Activated CD4-positive, alpha-beta T cell treated with anti-CD3 and anti-CD28 coated beads, Interleukin-2, amount 50 U/mL, for 1 hour (primary cell): ENCODE measurements at regions not wholly inside any gene's neighbourhood (a gene's known extent, or its start where the extent isn't known, plus 50 kb on each side); places are given as distances from the start of the nearest gene placed in this dataset.

Experiments
- DNase-seq: peaks from one replicate; pipeline ENCODE4 v3.0.0-alpha.2; 2020

DNA sequence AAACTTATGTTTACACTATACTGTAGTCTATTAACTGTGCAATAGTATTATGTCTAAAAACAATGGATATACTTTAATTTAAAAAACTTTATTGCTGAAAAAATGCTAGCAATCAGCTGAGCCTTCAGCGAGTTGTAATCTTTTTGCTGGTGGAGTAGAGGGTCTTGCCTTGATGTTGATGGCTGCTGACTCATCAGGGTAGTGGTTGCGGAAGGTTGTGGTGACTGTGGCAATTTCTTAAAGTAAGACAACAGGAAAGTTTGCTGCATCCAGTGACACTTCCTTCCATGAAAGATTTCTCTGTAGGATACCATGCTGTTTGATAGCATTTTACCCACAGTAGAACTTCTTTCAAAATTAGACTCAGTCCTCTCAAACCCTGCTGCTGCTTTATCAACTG is 234.7 kb upstream of the CSF3R start:
- no peak for DNase-seq

DNA sequence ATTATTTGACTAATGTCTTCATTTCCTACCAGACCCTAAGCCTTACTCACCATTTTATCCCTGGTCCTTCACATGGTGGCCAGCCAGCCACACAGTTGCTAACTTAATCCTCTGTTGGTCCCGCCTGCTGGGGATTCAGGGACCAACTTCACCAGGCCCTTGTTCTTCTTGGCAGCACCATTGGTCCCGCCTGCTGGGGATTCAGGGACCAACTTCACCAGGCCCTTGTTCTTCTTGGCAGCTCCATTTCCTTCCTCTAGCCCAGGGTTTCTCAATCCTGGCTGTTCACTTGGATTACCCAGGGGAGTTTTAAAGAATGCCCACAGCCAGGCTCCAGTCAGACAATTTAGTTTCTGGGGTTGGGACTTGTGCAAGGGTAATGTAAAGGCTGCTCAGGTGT is 233.1 kb upstream of the CSF3R start:
- DNase-seq = no peak

DNA sequence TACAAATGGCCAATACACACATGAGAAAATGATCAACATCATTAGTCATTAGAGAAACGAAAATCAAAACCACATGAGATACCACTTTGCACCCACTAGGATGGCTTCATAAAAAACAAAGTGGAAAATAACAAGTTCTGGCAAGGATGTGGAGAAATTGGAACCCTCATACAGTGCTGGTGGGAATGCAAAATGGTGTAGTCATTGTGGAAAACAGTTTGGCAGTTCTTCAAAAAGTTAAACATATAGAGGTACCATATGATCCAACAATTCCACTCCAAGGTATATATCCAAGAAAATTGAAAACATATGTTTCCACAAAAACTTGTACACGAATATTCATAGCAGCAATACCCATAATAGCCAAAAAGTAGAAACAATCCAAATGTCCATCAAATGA is 231.6 kb upstream of the CSF3R start:
- DNase-seq = no peak

DNA sequence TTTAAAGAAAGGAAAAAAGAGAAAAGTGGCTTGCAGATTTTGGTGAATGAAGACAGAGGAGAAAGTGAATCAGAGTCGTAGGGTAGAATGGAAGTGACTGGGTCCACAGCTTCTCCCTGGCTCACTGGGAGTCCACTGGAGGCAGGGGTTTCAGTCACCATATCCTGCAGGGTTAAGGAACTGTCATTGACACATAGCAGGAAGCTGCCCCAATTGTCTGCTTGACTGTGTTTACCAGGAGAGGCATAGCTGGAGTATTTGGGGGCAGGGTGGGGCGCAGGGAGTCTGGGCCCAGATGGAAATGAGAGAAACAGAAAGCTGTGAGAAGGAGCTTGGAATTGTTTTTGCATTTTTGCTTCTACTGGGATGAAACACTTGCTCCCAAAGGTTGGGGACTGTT is 228.8 kb upstream of the CSF3R start:
- no peak for DNase-seq

DNA sequence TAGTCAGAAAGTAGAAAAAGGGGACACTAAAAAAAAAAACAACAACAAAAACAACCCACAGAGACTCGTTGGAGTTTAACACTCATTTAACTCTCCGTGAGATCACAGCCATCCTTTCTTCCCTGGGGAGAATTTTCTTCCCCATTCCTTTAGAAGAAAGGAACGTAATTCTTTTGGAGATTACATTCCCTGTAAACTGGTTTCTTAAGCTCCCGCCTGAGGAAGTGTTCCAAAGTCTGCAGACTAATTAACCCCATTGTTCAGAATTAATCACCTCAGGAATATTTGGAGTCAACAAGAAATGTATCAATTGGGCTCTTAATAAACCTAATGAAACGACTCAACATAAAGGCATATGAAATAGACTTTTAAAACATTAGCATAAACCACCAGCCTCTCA is 228.2 kb upstream of the CSF3R start:
- no peak for DNase-seq

DNA sequence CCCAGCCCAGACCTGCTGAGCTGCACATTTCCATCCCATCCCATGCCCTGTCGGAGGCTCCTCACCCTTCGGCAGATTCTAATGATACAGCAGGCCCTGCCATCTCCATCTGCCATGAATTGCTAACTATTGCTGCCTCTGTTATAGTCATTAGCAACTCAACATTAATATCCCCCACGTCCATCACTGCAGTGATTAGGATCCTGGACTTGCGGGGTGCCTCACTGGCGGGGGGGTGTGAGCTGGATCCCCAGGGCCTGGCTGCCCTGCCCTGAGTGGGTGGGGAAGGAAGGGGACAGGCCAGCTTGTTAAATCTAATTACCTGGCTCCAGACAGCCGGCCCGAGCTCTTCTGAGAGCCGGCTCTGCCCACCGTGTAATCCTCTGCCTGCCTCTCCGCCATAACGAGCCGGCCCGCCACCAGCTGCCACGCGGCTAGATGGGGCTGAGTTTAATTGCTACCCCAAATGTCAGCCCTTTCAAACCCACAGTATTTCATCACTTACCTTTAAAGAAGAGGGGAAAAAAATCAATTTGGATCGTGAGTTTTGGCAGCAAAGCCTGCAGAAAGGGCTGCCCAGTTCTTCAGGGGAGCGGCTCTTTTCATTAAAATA is 227.3 kb upstream of the CSF3R start:
- DNase-seq = no peak

DNA sequence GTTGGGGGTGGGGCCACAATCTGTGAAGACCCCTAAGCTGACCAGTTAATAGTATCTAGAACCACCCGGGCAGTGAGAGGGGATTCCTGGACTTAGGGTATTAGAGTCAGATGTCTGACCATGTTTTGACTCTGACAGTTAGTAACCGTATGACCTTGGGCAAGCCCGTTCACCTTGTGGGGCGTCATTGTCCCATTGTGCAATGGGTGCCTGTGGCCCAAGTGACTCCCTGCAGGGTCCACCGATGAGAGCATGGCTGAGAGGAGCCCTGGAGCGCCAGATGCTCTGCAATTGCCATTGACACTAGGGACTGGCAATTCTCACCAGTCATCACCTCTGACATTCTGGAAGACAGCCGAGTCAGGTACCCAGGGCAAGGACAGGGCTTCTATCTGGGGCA is 225.9 kb upstream of the CSF3R start:
- DNase-seq = no peak

DNA sequence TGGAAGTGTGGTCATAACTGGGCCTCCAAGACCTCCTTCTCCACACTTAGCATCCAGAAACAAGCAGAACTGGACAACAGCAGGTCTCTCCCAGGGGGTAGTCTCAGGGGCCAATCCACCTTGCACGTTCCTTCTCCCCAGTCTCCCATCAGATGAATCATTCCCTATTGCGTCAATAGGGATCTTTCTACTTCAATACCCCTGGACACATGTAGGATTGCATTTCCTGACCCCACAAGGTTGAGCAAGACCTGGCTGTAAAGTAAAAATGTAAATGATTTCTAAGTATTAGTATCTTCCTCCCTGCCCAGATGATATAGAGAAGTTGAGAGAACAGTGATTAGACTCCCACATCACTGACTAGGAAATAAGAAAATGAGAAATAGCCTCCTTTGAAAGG is 224.5 kb upstream of the CSF3R start:
- DNase-seq = no peak

DNA sequence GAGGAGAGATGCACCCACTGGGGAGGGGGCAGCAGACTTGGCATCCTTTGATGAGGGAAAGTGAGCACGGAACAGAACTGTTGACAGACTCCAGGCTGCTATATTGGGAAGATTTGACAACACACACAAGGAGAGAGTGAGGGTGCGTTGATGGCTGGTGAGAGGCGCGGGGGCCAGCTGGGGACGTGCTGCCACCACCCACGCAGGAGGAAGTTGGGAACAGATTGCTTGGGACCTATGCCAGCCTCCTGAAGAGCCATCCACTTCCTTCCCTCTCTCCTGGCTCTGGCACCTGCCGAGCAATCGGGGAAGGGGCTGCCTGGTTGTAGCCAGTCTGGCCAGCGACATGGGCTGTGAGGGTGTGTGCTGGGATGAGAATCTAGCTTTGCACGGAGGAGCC is 223.7 kb upstream of the CSF3R start:
- no peak for DNase-seq

DNA sequence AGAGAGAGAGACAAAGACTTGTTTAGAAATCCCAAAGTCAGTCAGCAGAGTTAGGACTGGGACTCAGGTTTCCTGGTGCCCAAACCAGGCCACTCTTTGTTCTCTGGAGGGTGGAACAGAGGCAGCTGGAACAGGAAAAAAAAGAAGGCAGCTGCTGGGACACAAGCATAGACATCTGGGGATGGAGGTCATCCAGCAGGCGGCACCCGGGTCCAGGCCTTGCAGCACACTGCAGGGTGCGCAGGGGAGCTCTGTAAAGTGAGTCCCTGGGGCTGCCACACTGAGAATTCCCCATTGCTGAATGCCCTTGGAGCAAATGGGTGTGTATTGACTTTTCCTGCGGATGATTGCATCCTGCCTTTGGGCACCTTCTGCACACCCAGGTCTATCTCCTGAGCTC is 222.9 kb upstream of the CSF3R start:
- DNase-seq = no peak

DNA sequence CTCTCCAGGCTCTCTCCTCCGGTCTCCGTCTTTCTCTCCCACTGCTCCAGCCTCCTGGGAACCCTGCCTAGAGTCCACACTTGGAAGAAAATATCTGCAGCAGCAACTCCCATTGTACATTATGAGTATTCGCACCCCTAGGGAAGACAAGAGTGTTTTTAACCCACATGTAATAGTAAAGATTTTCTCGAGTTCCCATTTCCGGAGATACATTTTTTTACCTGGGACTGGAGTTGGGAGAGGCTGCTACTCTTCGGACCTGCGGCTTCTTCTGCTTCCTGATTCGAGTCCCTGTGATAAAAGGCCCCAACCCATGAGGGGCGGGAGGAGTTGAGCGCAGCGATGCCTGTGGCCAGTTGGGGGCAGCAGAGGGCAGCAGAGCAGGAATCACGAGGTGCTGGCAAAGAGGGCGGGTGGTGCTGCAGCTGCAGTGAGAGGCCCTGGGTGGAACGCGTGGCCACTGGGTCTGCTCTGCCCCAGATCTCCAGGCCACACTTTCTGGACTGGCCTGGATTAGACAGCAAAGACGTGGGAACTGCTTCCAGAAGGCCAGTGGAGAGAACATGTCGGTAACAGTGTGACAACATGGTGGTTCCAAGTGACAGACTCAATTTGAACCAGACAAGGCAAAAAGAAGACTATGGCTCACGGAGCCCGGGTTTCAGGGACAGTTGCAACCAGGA is 221.0 kb upstream of the CSF3R start:
- peak; percentile 42 for DNase-seq

DNA sequence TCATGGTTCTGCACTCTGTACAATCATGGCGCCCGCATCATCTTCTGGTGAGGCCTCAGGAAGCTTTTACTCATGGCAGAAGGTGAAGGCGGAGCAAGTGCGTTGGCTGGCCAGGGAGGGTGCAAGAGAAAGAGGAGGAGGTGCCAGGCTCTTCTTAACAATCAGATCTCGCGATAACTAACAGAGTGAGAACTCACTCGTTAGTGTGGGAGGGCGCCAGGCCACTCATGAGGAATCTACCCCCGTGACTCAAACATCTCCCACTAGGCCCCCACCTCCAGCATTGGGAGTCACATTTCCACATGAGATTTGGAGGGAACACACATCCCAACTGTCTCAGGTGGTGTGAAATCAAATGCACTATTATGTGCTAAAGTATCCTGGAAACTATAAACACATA is 220.2 kb upstream of the CSF3R start:
- DNase-seq = no peak

DNA sequence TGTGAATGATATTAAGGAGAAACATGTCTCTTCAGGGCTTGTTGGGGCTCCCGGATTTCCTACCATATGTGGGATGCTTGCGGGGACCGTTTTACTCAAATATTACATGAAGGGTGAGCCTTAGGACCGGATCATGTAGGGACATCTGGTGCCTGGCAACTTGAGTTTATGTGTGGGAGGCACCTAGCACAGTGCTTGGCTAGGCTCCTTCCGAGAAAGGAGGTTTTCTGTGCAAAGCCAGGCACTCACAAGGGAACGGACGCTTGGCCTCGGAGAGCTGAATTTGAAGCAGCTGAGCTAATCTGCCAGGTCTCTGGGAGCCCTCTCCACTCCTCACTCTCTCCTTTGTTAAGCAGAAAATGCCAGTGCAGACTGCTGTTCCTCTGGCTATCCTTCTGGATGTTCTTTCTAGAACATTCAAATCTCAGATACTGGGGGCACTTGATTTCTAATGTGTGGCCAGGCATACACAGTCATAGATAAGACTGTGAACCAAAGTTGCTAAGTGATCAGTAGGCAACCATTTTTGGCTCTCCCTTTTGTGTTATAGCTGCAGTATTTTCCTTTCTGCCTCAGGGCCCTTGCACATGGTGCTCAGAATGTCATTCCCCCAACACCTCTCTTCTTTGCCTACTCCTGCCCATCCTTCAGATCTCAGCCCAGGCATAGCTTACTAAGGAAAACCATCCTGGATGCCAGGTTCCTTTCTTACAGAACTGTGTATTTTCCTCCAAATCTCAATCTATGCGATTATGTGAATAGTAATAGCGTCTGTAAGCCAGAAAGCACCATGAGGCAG is 216.6 kb upstream of the CSF3R start:
- DNase-seq = no peak

DNA sequence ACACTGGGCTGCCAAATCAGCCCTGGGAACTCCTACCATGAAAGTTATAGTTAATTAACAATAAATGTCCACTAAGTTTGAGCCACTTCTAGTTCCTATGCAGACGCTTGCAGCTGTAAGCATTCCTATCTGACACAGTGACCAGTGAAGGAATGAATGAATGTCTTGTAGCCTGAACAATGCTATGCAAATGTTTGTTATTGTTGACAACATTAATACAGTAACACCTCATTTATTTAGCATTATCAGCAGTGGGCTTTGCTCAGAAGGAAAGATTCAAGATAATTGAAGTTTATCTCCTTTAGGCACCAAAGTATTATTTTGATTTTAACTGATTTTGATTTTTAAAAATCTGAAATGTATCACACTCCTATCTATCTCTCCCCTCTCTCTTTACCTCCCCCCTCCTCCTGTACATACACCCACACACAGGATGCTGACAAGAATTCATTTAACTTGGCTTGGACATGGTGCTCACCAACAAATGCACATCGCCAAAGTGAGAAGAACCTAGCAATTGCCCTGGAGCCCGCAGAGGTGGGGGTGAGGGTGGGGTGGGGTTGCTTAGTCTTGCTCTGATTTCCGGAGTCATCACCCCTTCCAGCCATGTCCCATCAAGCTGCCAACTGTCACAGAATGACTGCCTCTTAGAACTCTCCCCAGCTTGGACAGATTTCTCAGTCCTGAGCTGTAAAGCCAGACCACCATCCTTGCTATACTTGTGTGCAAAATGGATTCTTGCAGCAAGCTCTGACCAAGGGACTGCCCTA is 215.3 kb upstream of the CSF3R start:
- DNase-seq = no peak

DNA sequence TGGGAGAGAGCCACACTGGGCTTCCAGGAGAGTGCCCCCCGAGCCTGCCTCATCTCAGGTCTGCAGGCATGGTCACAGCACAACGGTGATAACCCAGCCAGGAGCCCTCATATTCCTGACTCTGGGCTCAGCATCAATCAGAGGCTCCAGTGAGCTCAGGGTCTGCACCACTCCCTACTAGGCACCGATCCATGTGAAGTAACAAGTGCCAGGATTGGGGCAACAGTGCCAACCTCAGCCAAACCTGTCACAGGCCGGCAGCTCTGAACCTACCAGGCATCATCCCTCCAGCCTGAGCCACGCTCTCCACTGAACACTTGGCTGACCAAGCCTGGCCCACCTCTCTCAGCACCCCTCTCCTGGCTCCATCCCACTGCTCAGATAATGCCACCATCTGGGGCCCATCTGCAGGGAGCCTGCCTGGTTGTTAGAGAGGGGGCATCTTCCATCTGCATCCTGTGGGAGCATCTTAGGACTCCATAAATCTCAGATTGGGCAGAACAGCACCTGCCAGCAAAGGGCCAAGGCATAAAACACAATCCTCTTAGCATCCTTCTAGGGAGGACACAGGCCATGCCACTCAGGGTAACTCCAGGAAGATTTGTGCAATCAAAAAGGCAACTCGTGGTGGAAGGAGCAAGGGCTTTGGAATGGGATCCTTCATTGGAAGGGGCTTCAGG is 213.7 kb upstream of the CSF3R start:
- DNase-seq = no peak

DNA sequence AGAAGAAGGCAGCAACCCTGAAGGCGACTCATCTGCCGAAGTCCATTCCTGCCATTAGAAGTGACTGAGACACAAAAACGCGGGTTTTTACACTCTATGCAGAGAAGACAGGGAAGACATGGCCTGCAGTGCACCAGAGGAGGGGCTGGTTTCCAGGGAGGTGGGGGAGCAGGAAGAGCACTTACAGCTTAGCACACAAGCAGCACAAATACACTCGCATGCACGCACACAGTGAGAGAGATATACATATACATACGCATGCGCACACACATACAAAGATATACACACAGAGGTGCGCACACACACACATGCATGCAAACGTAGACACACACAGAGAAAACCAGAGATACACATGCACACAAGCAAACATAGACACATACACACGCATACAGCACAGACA is 210.9 kb upstream of the CSF3R start:
- no peak for DNase-seq

DNA sequence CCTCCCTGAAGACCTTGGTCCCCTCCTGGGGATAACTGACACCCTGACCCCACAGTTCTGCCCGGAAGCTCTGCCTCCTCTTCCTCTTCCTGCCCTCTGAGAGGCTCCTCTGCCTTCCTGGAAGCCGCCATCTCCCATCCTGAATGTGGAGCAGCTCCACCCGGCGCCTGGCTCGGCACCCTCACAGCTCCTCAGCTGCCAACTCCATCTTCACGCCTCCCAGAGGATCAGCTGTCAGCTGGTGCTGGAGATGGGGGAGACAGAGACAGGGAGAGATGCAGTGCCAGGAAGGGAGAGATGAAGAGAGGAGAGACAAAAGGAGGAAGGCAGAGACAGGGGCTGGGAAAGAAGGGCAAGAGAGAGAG is 210.4 kb upstream of the CSF3R start:
- no peak for DNase-seq

DNA sequence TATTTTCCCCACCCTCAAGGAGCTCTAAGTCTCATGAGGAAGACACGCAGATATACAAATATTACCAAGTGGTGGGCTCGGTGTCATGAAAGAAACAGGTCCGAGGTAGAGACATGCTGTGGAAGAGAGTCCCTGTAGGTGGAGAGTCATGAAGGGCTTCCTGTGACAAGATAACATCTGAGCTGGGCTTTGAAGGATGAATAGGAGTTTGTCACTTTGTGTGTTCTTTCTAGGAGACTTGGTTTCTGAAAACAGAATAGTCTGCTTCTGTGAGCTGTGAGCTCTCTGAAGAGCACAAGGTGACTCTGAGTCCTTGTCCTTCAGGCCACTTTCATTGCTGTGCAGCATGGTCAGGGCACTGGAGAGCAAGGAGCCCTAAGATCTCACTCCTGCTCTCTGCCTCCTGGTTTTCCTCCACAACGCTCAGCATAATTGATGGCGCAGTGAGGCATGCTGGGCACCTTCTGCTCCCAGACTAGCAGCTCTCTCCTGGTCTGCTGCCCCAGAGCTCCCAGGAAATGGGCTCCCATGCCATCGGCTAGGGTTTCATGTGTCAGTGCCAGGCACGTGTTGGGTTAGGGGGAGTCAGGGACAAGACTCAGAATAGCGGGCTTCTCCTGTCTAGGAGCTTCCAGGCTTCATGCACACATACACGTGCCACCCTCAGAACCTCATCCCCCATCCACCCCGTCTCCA is 209.9 kb upstream of the CSF3R start:
- no peak for DNase-seq

DNA sequence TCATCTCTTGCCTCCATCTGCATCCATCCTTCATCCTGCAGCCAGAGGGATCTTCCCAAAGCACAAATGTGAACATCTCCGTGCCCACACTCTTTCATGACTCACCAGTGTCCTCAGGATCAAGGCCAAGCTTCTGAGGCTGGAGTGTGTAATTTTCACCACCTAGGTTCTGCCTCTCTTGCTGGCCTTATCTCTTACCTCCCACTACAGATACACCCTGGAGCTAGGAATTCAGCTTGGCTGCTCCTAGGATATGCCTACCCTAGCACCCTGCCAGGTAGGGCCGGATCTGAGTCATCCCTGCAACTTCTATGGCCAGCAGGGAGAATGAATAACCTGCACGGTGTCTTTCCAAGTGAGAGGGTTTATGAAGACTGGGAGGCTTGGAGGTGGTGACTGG is 208.7 kb upstream of the CSF3R start:
- no peak for DNase-seq

DNA sequence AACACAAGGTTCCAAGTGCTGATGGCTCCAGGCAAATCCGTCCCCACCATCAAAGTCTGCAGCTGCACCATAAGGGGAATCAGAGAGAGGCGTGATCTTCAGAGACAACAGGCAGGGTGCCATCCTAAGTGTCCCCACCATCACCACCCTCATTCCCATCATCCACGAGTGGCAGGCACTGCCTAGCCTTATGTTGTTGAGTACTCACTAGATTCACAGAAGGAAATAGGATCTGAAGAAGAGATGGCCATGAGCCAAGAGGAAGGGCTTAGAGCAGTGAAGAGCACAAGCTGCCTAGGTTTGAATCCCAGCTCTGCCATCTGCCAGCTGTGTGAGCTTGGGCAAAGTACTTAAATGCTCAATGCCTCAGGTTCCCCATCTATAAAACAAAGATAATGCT is 207.3 kb upstream of the CSF3R start:
- no peak for DNase-seq

DNA sequence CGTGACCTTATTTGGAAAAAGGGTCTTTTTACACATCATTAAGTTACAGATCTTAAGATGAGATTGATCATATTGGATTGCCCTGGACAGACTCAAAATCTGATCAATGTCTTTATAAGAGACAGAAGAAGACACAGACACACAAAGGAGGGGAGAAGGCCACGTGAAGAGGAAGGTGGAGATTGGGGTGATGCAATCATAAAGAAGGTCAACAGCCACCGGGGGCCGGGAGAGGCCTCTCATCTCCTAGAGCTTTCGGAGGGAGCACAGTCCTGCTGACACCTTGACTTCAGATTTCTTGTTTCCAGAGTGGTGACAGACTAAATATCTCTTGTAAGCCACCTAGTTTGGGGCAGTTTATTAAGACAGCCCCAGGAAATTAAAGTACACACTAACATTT is 204.6 kb upstream of the CSF3R start:
- no peak for DNase-seq

DNA sequence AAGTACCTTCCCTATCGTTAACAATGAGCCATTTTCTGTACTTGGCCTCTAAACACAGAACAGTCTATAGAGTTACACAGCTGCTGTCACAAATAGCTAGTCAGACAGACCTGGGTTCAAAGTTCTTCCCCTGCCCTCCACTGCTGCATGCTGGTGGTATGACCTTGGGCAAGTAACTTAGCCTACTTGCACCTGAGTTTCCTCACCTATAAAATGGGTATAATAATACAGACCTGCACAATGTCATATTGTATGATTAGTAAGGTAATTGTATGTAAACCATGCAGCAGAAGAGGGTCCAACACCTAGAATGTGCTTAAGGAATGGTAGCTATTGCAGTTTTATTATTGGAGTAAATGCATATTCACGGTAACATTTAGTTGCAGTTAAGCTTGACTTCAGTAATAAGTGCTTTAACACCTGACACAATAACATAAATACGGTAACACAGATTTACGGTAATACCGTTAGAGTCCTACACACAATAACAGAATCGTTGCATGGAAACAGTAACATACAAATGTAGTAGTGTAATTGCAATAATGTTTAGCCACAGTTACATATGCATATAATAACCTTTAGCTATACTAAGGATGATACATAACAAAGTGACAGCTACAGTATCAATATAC is 193.3 kb upstream of the CSF3R start:
- DNase-seq = no peak
